Vagina (tissue), 2 donors: ENCODE measurements at regions not wholly inside any gene's neighbourhood (a gene's known extent, or its start where the extent isn't known, plus 50 kb on each side); places are given as distances from the start of the nearest gene placed in this dataset.

Experiments
- DNase-seq, 2 donors: peaks; one replicate each; pipeline ENCODE4 v3.0.0-alpha.2; 2017; ENCODE audit errors: extremely low spot score in 2 of 2
- H3K27ac ChIP-seq: fragments of 200-600 bp; sonication (generic); one replicate; pipeline ENCODE4 v1.5.1; 2019
- H3K27me3 ChIP-seq: fragments of 200-600 bp; sonication (generic); one replicate; pipeline ENCODE4 v1.5.1; 2019
- H3K36me3 ChIP-seq, 2 donors: fragments of 200-600 bp; sonication (generic); one replicate each; pipeline ENCODE4 v1.5.1; 2017 to 2019
- H3K4me1 ChIP-seq: fragments of 200-600 bp; sonication (generic); one replicate; pipeline ENCODE4 v1.5.1; 2019
- H3K4me3 ChIP-seq, 2 donors: fragments of 200-600 bp; sonication (generic); 1 replicate in 1 of 2; 2 replicates in 1 of 2; pipeline ENCODE4 v1.5.1; 2016 to 2019
- H3K9me3 ChIP-seq: fragments of 200-600 bp; sonication (generic); one replicate; pipeline ENCODE4 v1.5.1; 2019
- POLR2A ChIP-seq, 2 donors: fragments of 450-650 bp; IDR thresholded peaks; one replicate each; pipeline ENCODE4 v1.6.1; 2017; ENCODE audit warnings: antibody characterized with exemption in 2 of 2, mild to moderate bottlenecking in 2 of 2, moderate library complexity in 2 of 2
- POLR2AphosphoS5 ChIP-seq, 2 donors: sonication (generic); formaldehyde crosslinking; IDR thresholded peaks; one replicate each; pipeline ENCODE4 v1.9.0; 2017; ENCODE audit warnings: antibody characterized with exemption in 2 of 2, mild to moderate bottlenecking in 2 of 2, low read depth in 1 of 2; ENCODE audit not compliant: insufficient read depth in 1 of 2
- intact Hi-C: fragments of 100-400 bp; cut with DNase I; formaldehyde crosslinking; loops from one replicate; pipeline ENCODE4 v1.15.1; 2023
- TF ChIP-seq, protein P1 (sequence below), 3 experiments: fragments of 450-650 bp in 2 of 3; fragments of 200-600 bp in 1 of 3; sonication (generic) in 1 of 3; IDR thresholded peaks; one replicate each; pipeline ENCODE4 v1.5.1; 2017 to 2019; ENCODE audit warnings: antibody characterized with exemption in 3 of 3, mild to moderate bottlenecking in 2 of 3, moderate library complexity in 2 of 3

GRCh38 chr2:151009437-151010175 lies 252.1 kb downstream of the RBM43 start:
- DNase-seq = no peak
- Histone ChIP-seq H3K4me3 (no peak overlapping the region), H3K4me1 (no peaks in the 10 kb centered on the region), H3K27ac (no peak overlapping the region), H3K27me3 (no peaks in the 10 kb centered on the region), H3K9me3 (no peaks in the 10 kb centered on the region), H3K36me3 (no peaks in the 10 kb centered on the region)
- intact Hi-C loops = no loop called here
- TF ChIP-seq, protein P1, sequence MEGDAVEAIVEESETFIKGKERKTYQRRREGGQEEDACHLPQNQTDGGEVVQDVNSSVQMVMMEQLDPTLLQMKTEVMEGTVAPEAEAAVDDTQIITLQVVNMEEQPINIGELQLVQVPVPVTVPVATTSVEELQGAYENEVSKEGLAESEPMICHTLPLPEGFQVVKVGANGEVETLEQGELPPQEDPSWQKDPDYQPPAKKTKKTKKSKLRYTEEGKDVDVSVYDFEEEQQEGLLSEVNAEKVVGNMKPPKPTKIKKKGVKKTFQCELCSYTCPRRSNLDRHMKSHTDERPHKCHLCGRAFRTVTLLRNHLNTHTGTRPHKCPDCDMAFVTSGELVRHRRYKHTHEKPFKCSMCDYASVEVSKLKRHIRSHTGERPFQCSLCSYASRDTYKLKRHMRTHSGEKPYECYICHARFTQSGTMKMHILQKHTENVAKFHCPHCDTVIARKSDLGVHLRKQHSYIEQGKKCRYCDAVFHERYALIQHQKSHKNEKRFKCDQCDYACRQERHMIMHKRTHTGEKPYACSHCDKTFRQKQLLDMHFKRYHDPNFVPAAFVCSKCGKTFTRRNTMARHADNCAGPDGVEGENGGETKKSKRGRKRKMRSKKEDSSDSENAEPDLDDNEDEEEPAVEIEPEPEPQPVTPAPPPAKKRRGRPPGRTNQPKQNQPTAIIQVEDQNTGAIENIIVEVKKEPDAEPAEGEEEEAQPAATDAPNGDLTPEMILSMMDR (IDR thresholded peaks at IDR 0.05) = no peak
- TF ChIP-seq POLR2A (IDR thresholded peaks at IDR 0.05) = no peak
- TF ChIP-seq POLR2AphosphoS5 (IDR thresholded peaks at IDR 0.05; ENCODE audit: insufficient read depth in 1 of 2, low read depth in 1 of 2) = no peak

GRCh38 chr2:151007365-151007764 lies 254.3 kb downstream of the RBM43 start:
- Histone ChIP-seq H3K27ac (no peak overlapping the region), H3K4me3 (no peak overlapping the region), H3K4me1 (no peaks in the 10 kb centered on the region), H3K9me3 (no peaks in the 10 kb centered on the region), H3K27me3 (no peaks in the 10 kb centered on the region), H3K36me3 (no peaks in the 10 kb centered on the region)
- DNase-seq = no peak
- TF ChIP-seq, protein P1 (IDR thresholded peaks at IDR 0.05) = no peak
- no peak for TF ChIP-seq POLR2AphosphoS5 (IDR thresholded peaks at IDR 0.05; ENCODE audit: insufficient read depth in 1 of 2, low read depth in 1 of 2)
- intact Hi-C loops = no loop called here

- intact Hi-C loops = no loop called here
- Histone ChIP-seq H3K36me3 (no peaks in the 10 kb centered on the region), H3K27me3 (no peaks in the 10 kb centered on the region), H3K4me3 (no peak overlapping the region), H3K9me3 (no peaks in the 10 kb centered on the region), H3K27ac (no peak overlapping the region), H3K4me1 (peaks cover under 1% of the 10 kb centered on the region)
- DNase-seq = no peak
- no peak for TF ChIP-seq POLR2A (IDR thresholded peaks at IDR 0.05)
- no peak for TF ChIP-seq POLR2AphosphoS5 (IDR thresholded peaks at IDR 0.05; ENCODE audit: insufficient read depth in 1 of 2, low read depth in 1 of 2)
- TF ChIP-seq, protein P1 (IDR thresholded peaks at IDR 0.05) = no peak
Observed at GRCh38 chr2:151002959-151003600, 258.6 kb downstream of the RBM43 start.

- Histone ChIP-seq H3K9me3 (no peaks in the 10 kb centered on the region), H3K27me3 (no peaks in the 10 kb centered on the region), H3K36me3 (no peaks in the 10 kb centered on the region), H3K27ac (no peak overlapping the region), H3K4me3 (no peak overlapping the region), H3K4me1 (peaks cover 16% of the 10 kb centered on the region)
- intact Hi-C loops = no loop called here
- no peak for TF ChIP-seq POLR2A (IDR thresholded peaks at IDR 0.05)
- TF ChIP-seq, protein P1 (IDR thresholded peaks at IDR 0.05) = no peak
- no peak for TF ChIP-seq POLR2AphosphoS5 (IDR thresholded peaks at IDR 0.05; ENCODE audit: insufficient read depth in 1 of 2, low read depth in 1 of 2)
- no peak for DNase-seq
Observed at GRCh38 chr2:150997702-150998440, 263.8 kb downstream of the RBM43 start.
